Femur (tissue), 1 donor: ENCODE measurements at regions not wholly inside any gene's neighbourhood (a gene's known extent, or its start where the extent isn't known, plus 50 kb on each side); places are given as distances from the start of the nearest gene placed in this dataset.
"Not testable (repeated sequence)": the region's sequence is repeated elsewhere in the genome, so short reads cannot be mapped to it uniquely, and the experiment has no call there.

Source experiments
- DNase-seq: peaks from one replicate; pipeline ENCODE4 v3.0.0-alpha.2; 2017

DNA sequence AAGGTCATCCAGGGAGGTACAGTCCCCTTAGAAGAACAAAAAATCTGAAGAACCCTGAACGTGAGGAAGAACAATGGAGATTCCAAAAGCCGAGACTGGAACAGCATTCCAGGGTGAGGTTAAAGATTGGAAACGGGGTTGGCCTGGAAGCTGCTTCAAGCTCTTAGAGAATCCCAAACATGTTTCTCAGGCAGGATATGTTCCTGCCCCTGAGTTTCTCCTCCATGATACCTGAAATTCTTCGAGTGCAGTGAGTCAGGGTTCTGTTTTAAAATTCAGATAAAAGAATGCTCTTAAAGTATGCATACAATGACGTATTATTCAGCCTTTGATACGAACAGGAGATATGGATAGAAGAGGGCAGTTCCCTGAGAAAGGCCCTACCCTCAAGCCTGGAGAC is 293.1 kb downstream of the HS3ST3B1 start:
- no peak for DNase-seq

GRCh38 chr17:14590459-14591250 is 289.8 kb downstream of the HS3ST3B1 start:
- no peak for DNase-seq

- no peak for DNase-seq
These were observed 284.2 kb downstream of the HS3ST3B1 start for GRCh38 chr17:14585099-14585498.

GRCh38 chr17:14582996-14583395 is 282.1 kb downstream of the HS3ST3B1 start:
- DNase-seq, result no peak

DNA sequence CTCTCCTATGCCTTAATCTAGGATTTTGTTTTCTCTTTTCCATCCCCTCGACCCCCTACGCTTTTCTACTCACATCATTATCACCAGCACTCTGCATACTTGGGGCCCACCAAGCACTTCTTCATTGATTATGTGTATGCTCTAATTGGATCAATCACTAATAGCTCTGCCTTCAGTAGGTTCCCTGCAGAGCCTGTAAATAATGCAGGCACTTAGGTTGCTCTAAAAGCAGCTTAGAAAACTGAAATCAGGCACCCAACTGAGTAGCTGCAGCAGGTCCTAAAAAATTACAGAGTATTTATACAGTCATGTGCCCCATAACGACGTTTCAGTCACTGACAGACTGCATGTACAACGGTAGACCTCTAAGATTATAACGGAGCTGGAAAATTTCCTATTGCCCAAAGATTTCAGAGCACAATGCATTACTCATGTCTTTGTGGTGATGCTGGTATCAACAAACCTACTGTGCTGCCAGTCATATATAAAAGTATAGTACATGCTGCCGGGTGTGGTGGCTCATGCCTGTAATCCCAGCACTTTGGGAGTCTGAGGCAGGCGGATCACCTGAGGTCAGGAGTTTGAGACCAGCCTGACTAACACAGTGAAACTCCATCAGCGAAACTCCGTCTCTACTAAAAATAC is 280.4 kb downstream of the HS3ST3B1 start:
- no peak for DNase-seq

DNA sequence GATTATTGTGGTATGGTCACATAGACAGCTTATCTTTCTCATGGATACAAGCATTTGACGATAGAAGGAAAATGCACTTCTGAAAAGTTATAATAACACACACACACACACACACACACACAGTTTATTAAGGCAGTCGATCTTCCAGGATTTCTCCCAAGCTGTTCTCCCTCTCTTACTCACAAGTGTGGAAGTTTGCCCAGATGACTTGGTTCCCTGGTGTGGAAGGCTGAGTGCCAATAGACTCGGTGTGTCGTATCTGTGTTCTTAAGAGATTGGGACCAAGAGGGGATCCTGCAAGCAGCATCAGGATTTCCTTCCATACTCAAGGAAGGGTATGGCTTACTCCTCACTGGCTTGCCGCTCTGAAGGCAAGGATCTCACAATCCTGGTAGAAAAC is 279.6 kb downstream of the HS3ST3B1 start:
- DNase-seq, result no peak

GRCh38 chr17:14579716-14580115 is 278.8 kb downstream of the HS3ST3B1 start:
- no peak for DNase-seq

GRCh38 chr17:14575471-14575953 is 274.6 kb downstream of the HS3ST3B1 start:
- peak; percentile 46 for DNase-seq

- not testable (repeated sequence) for DNase-seq
These were observed 259.4 kb downstream of the HS3ST3B1 start for GRCh38 chr17:14560325-14560724.

DNA sequence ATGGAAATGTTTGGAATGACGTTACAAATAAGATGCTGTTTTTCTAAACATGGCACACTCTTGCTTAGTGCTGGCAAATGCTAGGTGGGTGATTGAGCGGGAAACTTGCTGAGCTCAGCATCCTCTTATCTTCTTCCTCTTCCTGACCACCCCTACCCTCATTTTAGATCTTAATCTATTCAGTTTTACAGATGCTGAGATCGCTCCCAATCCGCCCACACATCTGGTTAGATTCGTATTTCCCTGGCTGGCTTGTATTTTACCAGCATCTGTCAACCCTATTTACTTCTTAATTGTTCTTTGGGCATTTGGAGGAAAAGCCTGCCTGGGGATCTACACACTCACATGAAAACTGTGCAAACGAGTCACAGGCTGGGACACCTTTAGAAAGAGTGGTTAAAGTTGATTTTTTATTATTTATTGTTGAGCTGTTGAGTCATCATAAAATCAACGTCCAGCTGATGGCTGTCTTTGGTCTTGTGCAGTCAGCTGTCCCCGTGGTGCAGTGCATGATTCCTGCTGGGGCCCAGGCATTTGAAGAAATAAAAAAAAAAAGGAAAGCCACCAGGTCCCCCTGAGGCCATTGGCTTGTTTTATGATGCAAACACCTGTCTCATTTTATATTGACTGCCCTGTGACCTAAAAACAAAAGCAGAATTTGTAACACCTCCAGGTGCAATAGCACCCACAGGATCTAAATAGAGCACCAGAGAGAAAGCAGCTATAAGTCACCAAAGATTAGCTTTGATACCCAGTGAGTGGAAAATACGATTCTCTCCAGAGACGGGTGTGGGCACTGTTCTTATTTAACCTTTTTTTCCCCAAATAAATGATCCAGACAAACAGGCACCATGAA is 258.6 kb downstream of the HS3ST3B1 start:
- DNase-seq, result no peak

DNA sequence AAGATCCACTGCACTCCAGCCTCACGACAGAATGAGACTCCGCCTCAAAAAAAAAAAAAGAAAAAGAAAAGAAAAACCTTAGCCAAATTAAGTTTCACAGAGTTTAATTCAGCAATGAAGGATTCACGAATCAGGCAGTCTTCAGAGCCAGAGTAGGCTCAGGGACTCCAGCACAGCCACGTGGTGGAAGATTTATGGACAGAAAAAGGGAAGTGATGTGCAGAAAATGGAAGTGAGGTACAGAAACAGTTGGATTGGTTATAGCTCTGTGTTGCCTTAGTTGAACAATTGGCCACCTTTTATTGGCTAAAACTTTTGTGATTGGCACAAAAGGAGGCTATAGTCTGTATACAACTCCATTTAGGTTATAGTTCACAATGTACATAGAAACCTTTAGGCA is 256.6 kb downstream of the HS3ST3B1 start:
- DNase-seq, result no peak

DNA sequence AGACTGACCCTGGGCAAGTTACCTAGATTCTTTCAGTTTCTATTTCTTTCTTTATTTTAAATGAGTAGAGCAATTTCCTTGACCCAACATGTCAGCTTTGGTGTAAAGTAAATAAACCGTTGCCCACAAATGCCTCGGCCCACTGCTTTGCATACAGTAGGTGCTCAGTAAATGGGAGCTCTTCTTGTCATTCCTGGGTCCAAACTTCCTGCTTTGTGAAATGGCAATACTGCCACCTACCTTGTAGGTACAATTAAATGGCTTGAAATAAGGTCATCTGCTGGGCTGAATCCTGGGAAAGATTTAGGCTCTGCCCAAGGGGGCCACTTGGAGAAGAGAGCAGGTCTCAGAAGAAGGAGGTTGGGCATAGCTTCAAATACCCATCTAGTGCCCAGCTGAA is 253.0 kb downstream of the HS3ST3B1 start:
- no peak for DNase-seq

GRCh38 chr17:14552306-14552705 is 251.4 kb downstream of the HS3ST3B1 start:
- DNase-seq, result no peak

DNA sequence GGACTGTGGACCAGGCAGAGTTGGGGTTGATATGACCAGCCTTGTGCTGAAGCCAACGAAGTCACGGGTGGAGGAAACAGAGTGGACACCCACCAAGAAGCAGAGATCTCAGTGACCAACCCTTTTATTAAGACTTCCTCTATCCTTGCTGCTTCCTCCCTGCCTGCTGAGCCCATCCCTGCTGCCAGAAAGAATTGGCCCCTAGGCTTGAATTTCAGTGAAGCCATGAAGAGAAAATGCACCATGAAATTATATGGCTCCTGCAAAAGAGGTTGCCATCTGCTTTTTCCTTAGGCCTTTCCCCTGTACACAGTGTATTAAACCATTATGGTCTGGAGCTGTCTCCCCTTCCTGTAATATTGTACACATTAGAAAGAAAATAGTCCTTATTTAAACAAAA is 246.7 kb downstream of the HS3ST3B1 start:
- DNase-seq, result no peak

- DNase-seq, result no peak
These were observed 246.1 kb downstream of the HS3ST3B1 start for GRCh38 chr17:14547016-14547415.

- DNase-seq, result no peak
These were observed 244.4 kb downstream of the HS3ST3B1 start for GRCh38 chr17:14545156-14545906.

DNA sequence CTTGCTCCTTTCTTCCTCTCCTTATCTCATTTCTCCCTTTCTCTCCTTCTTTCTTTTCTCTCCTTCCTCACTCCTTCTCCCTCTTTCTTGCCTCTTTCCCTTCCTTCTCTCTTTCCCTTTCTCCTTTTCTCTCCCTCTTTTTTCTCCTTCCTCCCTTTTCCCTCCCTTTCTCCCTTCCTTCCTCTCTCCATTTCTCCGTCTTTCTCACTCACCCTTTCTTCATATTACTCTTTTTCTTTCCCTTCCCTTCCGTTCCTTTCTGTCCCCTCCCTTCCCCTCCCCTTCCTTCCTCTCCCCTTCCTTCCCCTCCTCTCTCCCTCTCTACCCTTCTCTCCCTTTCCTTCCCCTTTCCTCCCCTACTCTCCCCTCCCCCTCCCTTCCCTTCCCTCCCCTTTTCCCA is 240.8 kb downstream of the HS3ST3B1 start:
- no peak for DNase-seq

- no peak for DNase-seq
These were observed 238.9 kb downstream of the HS3ST3B1 start for GRCh38 chr17:14539801-14540200.

GRCh38 chr17:14532242-14532641 is 231.4 kb downstream of the HS3ST3B1 start:
- not testable (repeated sequence) for DNase-seq

GRCh38 chr17:14525551-14526455 is 224.9 kb downstream of the HS3ST3B1 start:
- DNase-seq, result no peak

DNA sequence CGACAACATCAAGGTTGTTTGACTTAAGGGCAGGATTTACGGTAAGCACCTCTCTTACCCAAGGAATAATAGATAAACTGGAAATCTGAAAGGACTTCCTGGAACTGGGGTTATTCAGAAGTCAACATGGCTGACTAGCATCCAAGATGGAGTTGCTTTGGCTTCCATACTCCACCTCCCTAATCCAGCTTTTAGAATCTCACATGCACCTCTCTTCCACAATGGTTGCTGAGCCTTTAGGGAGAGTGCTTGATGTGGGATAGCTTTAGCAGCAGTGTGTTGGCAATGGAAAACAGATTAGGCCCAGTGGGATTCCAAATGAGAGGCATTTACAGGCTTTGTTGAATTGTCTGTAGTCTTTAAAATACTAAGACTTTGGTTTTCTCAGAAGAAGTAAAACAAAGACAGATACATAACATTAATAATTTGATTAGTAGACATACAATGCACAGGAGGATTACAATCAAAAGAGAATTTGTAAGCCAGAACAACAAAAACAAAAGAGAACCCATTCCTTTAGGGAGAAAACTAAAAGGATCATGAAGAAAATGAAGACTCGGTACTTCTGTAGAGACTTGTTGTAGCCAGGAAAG is 222.0 kb downstream of the HS3ST3B1 start:
- DNase-seq, result no peak
